Liver (tissue), 3 donors: ENCODE measurements at regions not wholly inside any gene's neighbourhood (a gene's known extent, or its start where the extent isn't known, plus 50 kb on each side); places are given as distances from the start of the nearest gene placed in this dataset.

ENCODE experiments used
- EGR1 ChIP-seq, 2 donors: IDR thresholded peaks; 2 replicates each; pipeline ENCODE4 v1.6.1; 2016 to 2018; ENCODE audit warnings: antibody characterized with exemption in 2 of 2, low read depth in 2 of 2
- FOXA1 ChIP-seq: IDR thresholded peaks from 2 replicates; pipeline ENCODE4 v1.6.1; 2016; ENCODE audit warnings: antibody characterized with exemption
- RXRA ChIP-seq, 2 donors: IDR thresholded peaks; 2 replicates each; pipeline ENCODE4 v1.6.1; 2017 to 2018; ENCODE audit warnings: antibody characterized with exemption in 2 of 2, mild to moderate bottlenecking in 1 of 2
- YY1 ChIP-seq: IDR thresholded peaks from 2 replicates; pipeline ENCODE4 v1.6.1; 2016; ENCODE audit warnings: antibody characterized with exemption, mild to moderate bottlenecking
- TF ChIP-seq, protein P1 (sequence below): IDR thresholded peaks from 2 replicates; pipeline ENCODE4 v1.6.1; 2016; ENCODE audit warnings: antibody characterized with exemption, mild to moderate bottlenecking
- TF ChIP-seq, protein P2 (sequence below): fragments of 150-350 bp; IDR thresholded peaks from 2 replicates; pipeline ENCODE4 v1.5.1; 2017; ENCODE audit warnings: improper control_type of control experiment, low read depth, low read length; ENCODE audit not compliant: missing input control
- TF ChIP-seq, protein P3 (sequence below): IDR thresholded peaks from 2 replicates; pipeline ENCODE4 v1.6.1; 2016; ENCODE audit warnings: antibody characterized with exemption
- donor health status: healthy.
- donor health status: healthy.

DNA sequence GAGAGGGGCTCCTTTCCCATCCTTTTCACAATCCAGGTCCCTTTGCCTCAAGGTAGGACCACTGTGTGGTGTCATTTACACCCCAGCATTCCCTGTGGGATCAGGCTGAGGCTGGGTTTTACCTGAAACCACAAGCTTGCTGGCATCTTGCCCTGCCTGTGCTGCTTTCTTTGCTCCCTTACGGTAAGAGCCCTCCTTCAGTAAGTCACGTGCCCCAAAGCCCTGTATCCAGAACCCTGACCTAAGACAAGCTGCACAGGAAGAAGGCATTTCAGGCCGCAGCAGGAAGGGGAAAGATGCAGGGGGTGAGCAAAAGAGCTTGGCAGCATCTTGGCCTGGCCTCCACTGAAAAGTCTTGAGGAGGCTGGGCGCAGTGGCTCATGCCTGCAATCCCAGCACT is 58.4 kb downstream of the KLHDC7A start:
- TF ChIP-seq, protein P1, sequence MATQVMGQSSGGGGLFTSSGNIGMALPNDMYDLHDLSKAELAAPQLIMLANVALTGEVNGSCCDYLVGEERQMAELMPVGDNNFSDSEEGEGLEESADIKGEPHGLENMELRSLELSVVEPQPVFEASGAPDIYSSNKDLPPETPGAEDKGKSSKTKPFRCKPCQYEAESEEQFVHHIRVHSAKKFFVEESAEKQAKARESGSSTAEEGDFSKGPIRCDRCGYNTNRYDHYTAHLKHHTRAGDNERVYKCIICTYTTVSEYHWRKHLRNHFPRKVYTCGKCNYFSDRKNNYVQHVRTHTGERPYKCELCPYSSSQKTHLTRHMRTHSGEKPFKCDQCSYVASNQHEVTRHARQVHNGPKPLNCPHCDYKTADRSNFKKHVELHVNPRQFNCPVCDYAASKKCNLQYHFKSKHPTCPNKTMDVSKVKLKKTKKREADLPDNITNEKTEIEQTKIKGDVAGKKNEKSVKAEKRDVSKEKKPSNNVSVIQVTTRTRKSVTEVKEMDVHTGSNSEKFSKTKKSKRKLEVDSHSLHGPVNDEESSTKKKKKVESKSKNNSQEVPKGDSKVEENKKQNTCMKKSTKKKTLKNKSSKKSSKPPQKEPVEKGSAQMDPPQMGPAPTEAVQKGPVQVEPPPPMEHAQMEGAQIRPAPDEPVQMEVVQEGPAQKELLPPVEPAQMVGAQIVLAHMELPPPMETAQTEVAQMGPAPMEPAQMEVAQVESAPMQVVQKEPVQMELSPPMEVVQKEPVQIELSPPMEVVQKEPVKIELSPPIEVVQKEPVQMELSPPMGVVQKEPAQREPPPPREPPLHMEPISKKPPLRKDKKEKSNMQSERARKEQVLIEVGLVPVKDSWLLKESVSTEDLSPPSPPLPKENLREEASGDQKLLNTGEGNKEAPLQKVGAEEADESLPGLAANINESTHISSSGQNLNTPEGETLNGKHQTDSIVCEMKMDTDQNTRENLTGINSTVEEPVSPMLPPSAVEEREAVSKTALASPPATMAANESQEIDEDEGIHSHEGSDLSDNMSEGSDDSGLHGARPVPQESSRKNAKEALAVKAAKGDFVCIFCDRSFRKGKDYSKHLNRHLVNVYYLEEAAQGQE, result no peak
- TF ChIP-seq, protein P2, sequence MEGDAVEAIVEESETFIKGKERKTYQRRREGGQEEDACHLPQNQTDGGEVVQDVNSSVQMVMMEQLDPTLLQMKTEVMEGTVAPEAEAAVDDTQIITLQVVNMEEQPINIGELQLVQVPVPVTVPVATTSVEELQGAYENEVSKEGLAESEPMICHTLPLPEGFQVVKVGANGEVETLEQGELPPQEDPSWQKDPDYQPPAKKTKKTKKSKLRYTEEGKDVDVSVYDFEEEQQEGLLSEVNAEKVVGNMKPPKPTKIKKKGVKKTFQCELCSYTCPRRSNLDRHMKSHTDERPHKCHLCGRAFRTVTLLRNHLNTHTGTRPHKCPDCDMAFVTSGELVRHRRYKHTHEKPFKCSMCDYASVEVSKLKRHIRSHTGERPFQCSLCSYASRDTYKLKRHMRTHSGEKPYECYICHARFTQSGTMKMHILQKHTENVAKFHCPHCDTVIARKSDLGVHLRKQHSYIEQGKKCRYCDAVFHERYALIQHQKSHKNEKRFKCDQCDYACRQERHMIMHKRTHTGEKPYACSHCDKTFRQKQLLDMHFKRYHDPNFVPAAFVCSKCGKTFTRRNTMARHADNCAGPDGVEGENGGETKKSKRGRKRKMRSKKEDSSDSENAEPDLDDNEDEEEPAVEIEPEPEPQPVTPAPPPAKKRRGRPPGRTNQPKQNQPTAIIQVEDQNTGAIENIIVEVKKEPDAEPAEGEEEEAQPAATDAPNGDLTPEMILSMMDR, result no peak
- no peak for TF ChIP-seq RXRA (IDR thresholded peaks at IDR 0.05)
- TF ChIP-seq EGR1 (IDR thresholded peaks at IDR 0.05; ENCODE audit: low read depth in 2 of 2), result no peak
- TF ChIP-seq, protein P3, sequence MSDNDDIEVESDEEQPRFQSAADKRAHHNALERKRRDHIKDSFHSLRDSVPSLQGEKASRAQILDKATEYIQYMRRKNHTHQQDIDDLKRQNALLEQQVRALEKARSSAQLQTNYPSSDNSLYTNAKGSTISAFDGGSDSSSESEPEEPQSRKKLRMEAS, result no peak
- no peak for TF ChIP-seq FOXA1
- no peak for TF ChIP-seq YY1
